Colonic mucosa (tissue), 4 donors: ENCODE measurements at regions not wholly inside any gene's neighbourhood (a gene's known extent, or its start where the extent isn't known, plus 50 kb on each side); places are given as distances from the start of the nearest gene placed in this dataset.

Experiments used
- DNase-seq: peaks from one replicate; pipeline ENCODE4 v3.0.0-alpha.2; 2020
- H3K27ac ChIP-seq: fragments of 200-600 bp; one replicate; pipeline ENCODE4 v1.8.0; 2021
- H3K27me3 ChIP-seq: fragments of 200-600 bp; one replicate; pipeline ENCODE4 v1.8.0; 2021
- H3K36me3 ChIP-seq: fragments of 200-600 bp; one replicate; pipeline ENCODE4 v1.8.0; 2021
- H3K4me1 ChIP-seq: fragments of 200-600 bp; one replicate; pipeline ENCODE4 v1.8.0; 2021; ENCODE audit warnings: mild to moderate bottlenecking
- H3K4me3 ChIP-seq: fragments of 200-600 bp; one replicate; pipeline ENCODE4 v1.8.0; 2021
- H3K9ac ChIP-seq, 2 donors: one replicate each; pipeline ENCODE4 v1.7.0; 2013; ENCODE audit warnings: control low read depth in 2 of 2, low read depth in 2 of 2, low read length in 2 of 2
- H3K9me3 ChIP-seq: fragments of 200-600 bp; one replicate; pipeline ENCODE4 v1.8.0; 2021
- CTCF ChIP-seq: fragments of 200-600 bp; IDR thresholded peaks from one replicate; pipeline ENCODE4 v1.8.0; 2022; ENCODE audit warnings: antibody characterized with exemption, mild to moderate bottlenecking
- intact Hi-C: fragments of 100-400 bp; cut with DNase I; formaldehyde crosslinking; loops from one replicate; pipeline ENCODE4 v1.14.1; 2022
- donor health status: healthy.
- donor health status: DM: no; HTN: no; CAD: no.
- donor health status: DM: no; HTN: no; CAD: no.

DNA sequence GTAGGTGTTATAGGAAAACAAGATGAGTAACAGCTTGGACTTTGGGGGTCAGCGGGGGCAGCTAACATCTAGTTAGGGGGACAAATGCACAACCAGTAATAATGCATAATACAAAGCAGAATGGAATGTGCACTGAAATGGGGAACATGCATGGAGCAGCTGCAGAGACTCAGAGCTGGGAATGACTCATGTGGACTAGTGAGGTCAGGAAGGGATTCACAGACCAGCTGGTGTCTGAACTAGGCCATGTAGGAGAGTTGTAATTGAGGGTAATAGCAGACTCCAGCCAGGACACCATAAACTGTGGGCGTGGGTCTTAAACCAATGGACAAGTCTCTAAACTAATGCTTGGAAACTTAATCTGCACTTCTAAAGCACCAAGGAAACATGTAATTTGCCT lies 176.8 kb upstream of the ASIC2 start:
- Histone ChIP-seq H3K27me3 (no peaks in the 10 kb centered on the region), H3K4me1 (no peaks in the 10 kb centered on the region), H3K4me3 (no peak overlapping the region), H3K9ac (no peak overlapping the region), H3K9me3 (no peaks in the 10 kb centered on the region), H3K27ac (no peak overlapping the region), H3K36me3 (no peaks in the 10 kb centered on the region)
- peak; percentile 19 for DNase-seq
- no peak for TF ChIP-seq CTCF
- intact Hi-C loops = no loop called here

DNA sequence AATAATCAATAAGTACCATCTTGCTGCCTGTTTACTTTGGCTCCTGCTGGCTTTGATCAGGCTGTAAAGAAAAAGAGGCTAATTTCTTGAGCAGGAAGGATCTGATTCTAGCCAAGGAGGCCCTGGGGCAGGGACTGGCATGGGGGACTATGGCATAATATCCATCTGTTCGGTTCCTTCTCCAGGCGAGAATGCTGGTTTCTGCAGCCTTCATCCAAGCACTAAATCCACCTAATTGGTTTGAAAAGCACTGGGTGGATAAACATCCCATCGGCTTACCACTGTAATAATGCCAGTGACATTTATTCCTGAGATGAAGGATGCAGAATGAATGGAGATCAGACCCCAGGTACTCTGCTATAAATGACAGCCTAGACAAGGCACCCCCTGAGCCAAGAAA lies 180.0 kb upstream of the ASIC2 start:
- no peak overlapping the region for H3K27ac ChIP-seq
- H3K4me3 ChIP-seq = no peak overlapping the region
- intact Hi-C loops = no loop called here
- no peak for DNase-seq
- no peaks in the 10 kb centered on the region for H3K27me3 ChIP-seq
- no peaks in the 10 kb centered on the region for H3K4me1 ChIP-seq
- no peak overlapping the region for H3K9ac ChIP-seq
- no peaks in the 10 kb centered on the region for H3K9me3 ChIP-seq
- no peaks in the 10 kb centered on the region for H3K36me3 ChIP-seq
- TF ChIP-seq CTCF = no peak

DNA sequence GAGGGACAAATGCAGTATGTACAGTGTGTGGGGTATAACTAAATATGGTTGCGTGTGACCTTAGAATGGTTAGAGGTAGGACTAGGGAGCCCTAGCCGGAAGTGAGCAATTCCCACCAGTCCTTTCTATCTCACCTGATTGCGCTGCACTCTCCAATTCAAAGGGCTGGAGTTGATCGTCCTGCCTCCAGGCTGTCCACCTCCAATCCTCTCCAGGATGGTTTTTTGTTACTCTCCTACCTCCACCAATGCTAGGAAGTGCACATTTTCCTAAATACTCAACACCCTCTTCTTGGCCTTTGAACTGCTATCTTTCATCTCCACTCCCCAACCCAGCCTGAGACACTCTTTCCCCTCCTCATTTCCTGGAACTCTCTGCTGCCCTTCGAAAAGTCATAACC lies 181.7 kb upstream of the ASIC2 start:
- TF ChIP-seq CTCF = no peak
- no peaks in the 10 kb centered on the region for H3K4me1 ChIP-seq
- no peak for DNase-seq
- intact Hi-C loops = no loop called here
- no peak overlapping the region for H3K4me3 ChIP-seq
- no peaks in the 10 kb centered on the region for H3K27me3 ChIP-seq
- no peak overlapping the region for H3K9ac ChIP-seq
- H3K27ac ChIP-seq = no peak overlapping the region
- H3K9me3 ChIP-seq = no peaks in the 10 kb centered on the region
- H3K36me3 ChIP-seq = no peaks in the 10 kb centered on the region

DNA sequence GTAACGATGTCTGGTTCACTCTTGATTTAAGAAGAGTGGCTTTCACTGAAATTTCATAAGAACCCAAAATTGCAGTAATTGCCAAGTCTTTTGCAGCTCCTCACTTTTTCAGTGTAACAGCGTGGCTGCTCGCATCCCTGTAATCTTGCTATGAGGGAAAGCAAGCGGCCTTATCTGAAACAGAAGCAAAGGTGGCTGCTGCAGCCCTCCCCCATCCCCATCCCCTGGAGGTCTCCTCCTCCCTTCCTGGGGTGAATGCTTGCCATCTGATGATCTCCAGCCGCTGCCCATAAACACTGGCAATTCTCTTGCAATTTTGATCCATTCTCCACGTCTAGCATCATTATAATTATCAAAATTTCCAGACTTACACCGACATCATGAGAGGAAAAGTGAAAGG lies 182.5 kb upstream of the ASIC2 start:
- Histone ChIP-seq H3K9ac (no peak overlapping the region), H3K9me3 (no peaks in the 10 kb centered on the region), H3K27ac (no peak overlapping the region), H3K4me3 (no peak overlapping the region), H3K4me1 (no peaks in the 10 kb centered on the region), H3K27me3 (no peaks in the 10 kb centered on the region), H3K36me3 (no peaks in the 10 kb centered on the region)
- intact Hi-C loops = no loop called here
- no peak for DNase-seq
- TF ChIP-seq CTCF = no peak

DNA sequence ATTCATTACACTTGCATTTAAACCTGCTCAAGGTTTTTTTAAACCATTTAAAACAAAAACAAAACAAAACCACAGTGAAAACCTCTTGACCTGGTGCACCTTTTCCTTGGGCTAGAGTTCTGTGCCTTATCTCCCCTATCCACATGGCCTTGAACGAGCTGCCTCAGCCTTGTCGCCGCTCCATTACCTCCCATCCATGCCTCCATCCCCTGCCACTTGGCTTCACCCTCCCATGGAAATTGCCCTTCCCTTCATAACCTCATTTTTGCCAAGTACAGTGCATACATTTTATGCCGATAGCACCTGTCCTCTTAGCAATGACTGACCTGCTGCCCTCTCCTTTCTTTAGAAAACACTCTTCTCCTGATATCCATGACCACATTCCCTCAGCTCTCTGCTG lies 188.6 kb upstream of the ASIC2 start:
- Histone ChIP-seq H3K27ac (no peak overlapping the region), H3K27me3 (no peaks in the 10 kb centered on the region), H3K4me3 (no peak overlapping the region), H3K4me1 (no peaks in the 10 kb centered on the region), H3K9me3 (no peaks in the 10 kb centered on the region), H3K9ac (no peak overlapping the region), H3K36me3 (no peaks in the 10 kb centered on the region)
- no peak for DNase-seq
- intact Hi-C loops = no loop called here
- no peak for TF ChIP-seq CTCF

- intact Hi-C loops = no loop called here
- TF ChIP-seq CTCF = no peak
- no peak overlapping the region for H3K9ac ChIP-seq
Measured at GRCh38 chr17:33482636-33483035, 189.5 kb upstream of the ASIC2 start.

More at GRCh38 chr17:33482636-33483035, 189.5 kb upstream of the ASIC2 start:
- DNase-seq = no peak
- no peaks in the 10 kb centered on the region for H3K4me1 ChIP-seq
- H3K4me3 ChIP-seq = no peak overlapping the region
- no peaks in the 10 kb centered on the region for H3K36me3 ChIP-seq
- H3K9me3 ChIP-seq = no peaks in the 10 kb centered on the region
- no peak overlapping the region for H3K27ac ChIP-seq
- H3K27me3 ChIP-seq = no peaks in the 10 kb centered on the region
